GM13976 (cell line): ENCODE measurements at regions not wholly inside any gene's neighbourhood (a gene's known extent, or its start where the extent isn't known, plus 50 kb on each side); places are given as distances from the start of the nearest gene placed in this dataset.

Experiments
- DNase-seq: peaks from one replicate; pipeline ENCODE4 v3.0.0; 2012; ENCODE audit warnings: low spot score
- CTCF ChIP-seq: IDR thresholded peaks from 2 replicates; pipeline ENCODE4 v1.5.1; 2012; ENCODE audit warnings: borderline replicate concordance, mild to moderate bottlenecking; ENCODE audit not compliant: insufficient read depth; ENCODE audit errors: extremely low read depth, missing control alignments, control extremely low read depth
- in situ Hi-C: fragments of 300-500 bp; cut with MboI; formaldehyde crosslinking; loops from one replicate; pipeline ENCODE4 v1.12.0; 2022; ENCODE audit warnings: low sequenced_read_pairs, mixed read lengths, inconsistent platforms; ENCODE audit not compliant: unreplicated experiment

GRCh38 chr6:134721060-134721405 lies 228.9 kb downstream of the ALDH8A1 start:
- in situ Hi-C loops: no loop called here
- no peak for TF ChIP-seq CTCF
- DNase-seq: no peak

- TF ChIP-seq CTCF: no peak
- DNase-seq: no peak
- in situ Hi-C loops: no loop called here
Observed at GRCh38 chr6:134720353-134721059, 229.4 kb downstream of the ALDH8A1 start.

GRCh38 chr6:134719911-134720310 lies 230.0 kb downstream of the ALDH8A1 start:
- no peak for TF ChIP-seq CTCF
- no peak for DNase-seq
- in situ Hi-C loops: no loop called here

GRCh38 chr6:134719286-134719685 lies 230.6 kb downstream of the ALDH8A1 start:
- no peak for DNase-seq
- TF ChIP-seq CTCF: no peak
- in situ Hi-C loops: no loop called here

- TF ChIP-seq CTCF: no peak
- no peak for DNase-seq
- in situ Hi-C loops: no loop called here
Observed at GRCh38 chr6:134714679-134715078, 235.2 kb downstream of the ALDH8A1 start.

GRCh38 chr6:134714113-134714512 lies 235.8 kb downstream of the ALDH8A1 start:
- in situ Hi-C loops: no loop called here
- no peak for DNase-seq
- no peak for TF ChIP-seq CTCF
